ENCODE measurements at regions not wholly inside any gene's neighbourhood (a gene's known extent, or its start where the extent isn't known, plus 50 kb on each side); places are given as distances from the start of the nearest gene placed in this dataset.

DNA sequence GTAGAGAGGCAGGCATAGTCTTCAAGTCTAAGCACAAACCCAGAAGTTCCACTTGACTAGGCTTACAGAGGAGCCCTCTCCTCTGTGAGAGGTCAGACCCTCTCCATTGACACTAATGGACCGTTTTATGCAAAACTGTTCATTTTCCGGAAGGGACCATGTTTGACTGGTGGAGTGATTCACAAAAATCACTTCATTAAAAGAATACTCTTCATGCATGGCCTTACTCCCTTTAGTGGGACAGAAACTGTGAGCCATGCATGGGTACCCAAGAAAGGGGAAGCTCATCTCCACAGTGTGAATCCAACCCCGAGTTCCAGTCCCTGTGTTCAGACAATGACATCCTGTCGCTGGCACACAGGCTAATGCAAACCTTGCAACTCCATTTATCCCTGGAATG, 63.2 kb downstream of the OLIG3 start:
- H4K20me1 ChIP-seq (ENCODE audit: control insufficient read depth, insufficient read depth): no peaks in the 10 kb centered on the region
- DNase-seq (ENCODE audit: low read depth, low spot score): peak; percentile 61
- H3K9ac ChIP-seq (ENCODE audit: control insufficient read depth, insufficient read depth, low read length): no peak overlapping the region
- peak overlapping the region; percentile 54 for H3K4me2 ChIP-seq (ENCODE audit: control insufficient read depth, insufficient read depth)
- H3K27ac ChIP-seq (ENCODE audit: control insufficient read depth, insufficient read depth): no peak overlapping the region
- ChIA-PET POLR2A (no interaction called here), CTCF (interaction anchor here (0.7 kb wide), 1 partner anchor 117 kb away, joined by 3 read pairs; no protein-coding TSS in a partner anchor), SMC1A (ENCODE audit: uncharacterized antibody, unreplicated experiment) (interaction anchor here (0.7 to 2.1 kb wide), 5 partner anchors 9 to 310 kb away, joined by 3 to 5 read pairs (median 4); no protein-coding TSS in a partner anchor), RAD21 (ENCODE audit: unreplicated experiment) (interaction anchor here (0.9 to 2.1 kb wide), 4 partner anchors 14 to 211 kb away, joined by 4 to 5 read pairs (median 4); no protein-coding TSS in a partner anchor)
- ATAC-seq: peak; percentile 92
- peak; percentile 69 for FAIRE-seq
- in situ Hi-C loops (cut with MboI) (no loop called here), intact Hi-C loops (cut with micrococcal nuclease; ENCODE audit: unreplicated experiment) (no loop called here)
- 0 out of 4 replicates have a peak, but pooled peaks cover 0 to 4% of the 10 kb centered on the region in 2 experiments for H3K27me3 ChIP-seq (replicated peaks in 1 of 2; ENCODE audit: control insufficient read depth in 2 of 2, insufficient read depth in 2 of 2, low read length in 1 of 2)
- peak overlapping the region; percentile 1; the same call in 1 of the 2 replicates for H3K4me3 ChIP-seq
- BruUV-seq (replicated peaks): no TSS peak
- H3K36me3 ChIP-seq (ENCODE audit: control insufficient read depth in 2 of 2, insufficient read depth in 2 of 2, low read length in 1 of 2): no peaks in the 10 kb centered on the region
- WGBS (ENCODE audit: insufficient coverage, insufficient replicate concordance, low lambda C conversion rate, missing lambda C conversion rate): 2% methylated on average over 4 of the region's 4 CpGs
- H2AFZ ChIP-seq (ENCODE audit: control insufficient read depth, low read depth, low read length): no peak overlapping the region; the same call in 1 of the 2 replicates
- peaks cover 27% of the 10 kb centered on the region for H3K4me1 ChIP-seq (ENCODE audit: control insufficient read depth, insufficient read depth, low read length)
- no peaks in the 10 kb centered on the region for H3K79me2 ChIP-seq (ENCODE audit: control insufficient read depth, insufficient read depth, low read length)
- no peaks in the 10 kb centered on the region; the same call in 2 of the 3 replicates for H3K9me3 ChIP-seq (replicated peaks; ENCODE audit: control insufficient read depth, insufficient read depth, low read length)
- TF ChIP-seq EED (IDR thresholded peaks at IDR 0.05; ENCODE audit: low read depth): 0 out of 2 replicates have a peak, but pooled peaks have one; percentile 25
- no peak for TF ChIP-seq RELA (IDR thresholded peaks at IDR 0.05; ENCODE audit: borderline replicate concordance, partially characterized antibody)
- peak; percentile 13; the same call in 1 of the 2 replicates for TF ChIP-seq ZNF217 (IDR thresholded peaks at IDR 0.05)
- TF ChIP-seq BHLHE40 (IDR thresholded peaks at IDR 0.05; ENCODE audit: borderline replicate concordance in 1 of 2, low read depth in 2 of 2, low read length in 1 of 2): peak in 1 of 2 experiments; percentile 28; a peak in 1 of 4 replicates
- no peak for TF ChIP-seq NR2C2 (IDR thresholded peaks at IDR 0.05; ENCODE audit: borderline replicate concordance, control insufficient read depth, insufficient read length, low read depth)
- peak; percentile 74; the same call in 1 of the 2 replicates for TF ChIP-seq ELK1 (IDR thresholded peaks at IDR 0.05; ENCODE audit: low read depth, low read length)
- TF ChIP-seq EP300 (IDR thresholded peaks at IDR 0.05; ENCODE audit: borderline replicate concordance in 1 of 2, control insufficient read depth in 1 of 2, low read depth in 2 of 2, low read length in 2 of 2): peak in 1 of 2 experiments; percentile 31; a peak in 1 of 4 replicates
- 0 out of 2 replicates have a peak, but pooled peaks have one; percentile 19 for TF ChIP-seq DPF2 (IDR thresholded peaks at IDR 0.05)
- TF ChIP-seq SRF (IDR thresholded peaks at IDR 0.05; ENCODE audit: low read depth in 2 of 2, low read length in 2 of 2): peak; percentile 76 to 87
- peak; percentile 51; the same call in 1 of the 2 replicates for TF ChIP-seq SPI1 (IDR thresholded peaks at IDR 0.05; ENCODE audit: borderline replicate concordance, insufficient read depth, low read depth, low read length)
- no peak for TF ChIP-seq SMC3 (IDR thresholded peaks at IDR 0.05; ENCODE audit: borderline replicate concordance, low read length)
- no peak for TF ChIP-seq CBX5 (IDR thresholded peaks at IDR 0.05; ENCODE audit: low read depth)
- TF ChIP-seq IKZF1 (conservative IDR thresholded peaks at IDR 0.05): peak; percentile 52; the same call in 1 of the 2 replicates
- peak; percentile 53; the same call in 1 of the 2 replicates for TF ChIP-seq MTA2 (IDR thresholded peaks at IDR 0.05; ENCODE audit: low read depth)
- 0 out of 2 replicates have a peak, but pooled peaks have one; percentile 33 for TF ChIP-seq ATF7 (IDR thresholded peaks at IDR 0.05; ENCODE audit: low read depth)
- no peak for TF ChIP-seq CBX3 (IDR thresholded peaks at IDR 0.05; ENCODE audit: borderline replicate concordance, low read depth)
- TF ChIP-seq TAF1 (IDR thresholded peaks at IDR 0.05; ENCODE audit: borderline replicate concordance, low read depth, low read length): no peak
- TF ChIP-seq MLLT1 (IDR thresholded peaks at IDR 0.05): no peak
- TF ChIP-seq, protein P1, sequence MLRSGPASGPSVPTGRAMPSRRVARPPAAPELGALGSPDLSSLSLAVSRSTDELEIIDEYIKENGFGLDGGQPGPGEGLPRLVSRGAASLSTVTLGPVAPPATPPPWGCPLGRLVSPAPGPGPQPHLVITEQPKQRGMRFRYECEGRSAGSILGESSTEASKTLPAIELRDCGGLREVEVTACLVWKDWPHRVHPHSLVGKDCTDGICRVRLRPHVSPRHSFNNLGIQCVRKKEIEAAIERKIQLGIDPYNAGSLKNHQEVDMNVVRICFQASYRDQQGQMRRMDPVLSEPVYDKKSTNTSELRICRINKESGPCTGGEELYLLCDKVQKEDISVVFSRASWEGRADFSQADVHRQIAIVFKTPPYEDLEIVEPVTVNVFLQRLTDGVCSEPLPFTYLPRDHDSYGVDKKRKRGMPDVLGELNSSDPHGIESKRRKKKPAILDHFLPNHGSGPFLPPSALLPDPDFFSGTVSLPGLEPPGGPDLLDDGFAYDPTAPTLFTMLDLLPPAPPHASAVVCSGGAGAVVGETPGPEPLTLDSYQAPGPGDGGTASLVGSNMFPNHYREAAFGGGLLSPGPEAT (IDR thresholded peaks at IDR 0.05; ENCODE audit: low read depth): 0 out of 2 replicates have a peak, but pooled peaks have one; percentile 36

All from GM12878 (cell line).